ENCODE measurements at regions not wholly inside any gene's neighbourhood (a gene's known extent, or its start where the extent isn't known, plus 50 kb on each side); places are given as distances from the start of the nearest gene placed in this dataset.

DNA sequence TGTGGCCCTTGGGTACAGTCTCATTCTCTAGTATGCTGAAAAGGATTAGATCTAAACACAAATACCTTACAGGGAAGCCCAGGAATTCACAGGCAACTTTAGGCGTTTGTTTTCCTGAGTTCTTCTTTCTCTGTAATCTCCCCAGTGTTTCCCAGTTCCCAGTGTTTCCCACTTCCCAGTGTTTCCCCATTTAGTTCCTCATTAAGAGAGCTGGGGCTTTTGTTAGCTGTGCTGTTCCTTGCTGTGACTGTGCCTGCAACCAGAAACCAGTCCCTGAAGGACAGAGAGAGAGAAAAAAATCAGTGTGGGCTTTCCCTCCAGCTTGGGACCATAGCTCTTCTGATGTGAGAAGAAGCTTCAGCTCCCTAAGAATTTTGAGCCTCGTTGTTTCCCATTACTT, 802.9 kb upstream of the COBL start:
- no peak for TF ChIP-seq POLR2A (IDR thresholded peaks at IDR 0.05)
- TF ChIP-seq, protein P1, sequence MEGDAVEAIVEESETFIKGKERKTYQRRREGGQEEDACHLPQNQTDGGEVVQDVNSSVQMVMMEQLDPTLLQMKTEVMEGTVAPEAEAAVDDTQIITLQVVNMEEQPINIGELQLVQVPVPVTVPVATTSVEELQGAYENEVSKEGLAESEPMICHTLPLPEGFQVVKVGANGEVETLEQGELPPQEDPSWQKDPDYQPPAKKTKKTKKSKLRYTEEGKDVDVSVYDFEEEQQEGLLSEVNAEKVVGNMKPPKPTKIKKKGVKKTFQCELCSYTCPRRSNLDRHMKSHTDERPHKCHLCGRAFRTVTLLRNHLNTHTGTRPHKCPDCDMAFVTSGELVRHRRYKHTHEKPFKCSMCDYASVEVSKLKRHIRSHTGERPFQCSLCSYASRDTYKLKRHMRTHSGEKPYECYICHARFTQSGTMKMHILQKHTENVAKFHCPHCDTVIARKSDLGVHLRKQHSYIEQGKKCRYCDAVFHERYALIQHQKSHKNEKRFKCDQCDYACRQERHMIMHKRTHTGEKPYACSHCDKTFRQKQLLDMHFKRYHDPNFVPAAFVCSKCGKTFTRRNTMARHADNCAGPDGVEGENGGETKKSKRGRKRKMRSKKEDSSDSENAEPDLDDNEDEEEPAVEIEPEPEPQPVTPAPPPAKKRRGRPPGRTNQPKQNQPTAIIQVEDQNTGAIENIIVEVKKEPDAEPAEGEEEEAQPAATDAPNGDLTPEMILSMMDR (IDR thresholded peaks at IDR 0.05), result no peak
